ENCODE measurements at regions not wholly inside any gene's neighbourhood (a gene's known extent, or its start where the extent isn't known, plus 50 kb on each side); places are given as distances from the start of the nearest gene placed in this dataset.

DNA sequence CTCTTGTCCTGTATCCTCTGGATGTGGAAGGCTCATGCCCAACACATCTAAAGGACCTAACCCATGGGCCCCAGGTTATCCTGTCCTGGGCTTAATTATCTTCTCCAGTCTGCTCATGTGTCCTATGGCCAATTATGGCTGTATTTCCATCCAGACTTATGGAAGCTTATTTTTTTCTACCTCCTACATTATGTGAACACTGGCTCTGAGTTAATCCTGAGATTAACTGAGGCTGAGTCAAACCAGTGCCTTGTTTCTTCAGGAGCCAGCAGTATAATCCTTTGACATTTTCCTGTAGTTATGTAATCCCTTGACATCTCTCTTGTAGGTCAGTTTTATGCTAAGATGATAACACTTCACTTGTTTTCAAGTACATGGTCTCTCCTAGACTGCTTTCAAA lies 213.6 kb downstream of the PMAIP1 start:
- TF ChIP-seq EZH2 (IDR thresholded peaks at IDR 0.05) (no peak), FOXP2 (optimal IDR thresholded peaks at IDR 0.05; ENCODE audit: control extremely low read depth, extremely low read length, insufficient read depth) (no peak), POLR2AphosphoS5 (IDR thresholded peaks at IDR 0.05; ENCODE audit: borderline replicate concordance, low read depth, low read length) (no peak)

DNA sequence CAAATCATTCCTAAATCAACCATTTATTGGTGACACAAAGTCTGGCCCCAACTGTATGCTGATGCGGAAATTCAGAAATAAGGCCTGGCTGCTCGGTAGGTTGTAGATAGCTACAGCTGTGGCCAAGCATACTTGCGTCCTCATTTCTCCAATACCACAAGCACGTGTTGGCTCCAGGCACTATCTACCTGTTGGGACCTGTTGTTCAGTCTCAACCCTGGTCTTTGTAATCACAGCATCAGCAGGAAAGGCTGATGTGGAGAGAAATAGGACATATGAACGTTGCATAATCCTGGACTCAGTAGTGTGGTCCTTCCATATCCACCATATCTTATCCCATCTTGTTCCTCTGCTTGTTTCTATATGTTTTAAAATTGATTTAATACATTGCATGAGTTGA lies 212.6 kb downstream of the PMAIP1 start:
- Histone ChIP-seq H3K36me3 (ENCODE audit: insufficient read depth, low read length) (no peaks in the 10 kb centered on the region), H3K9ac (ENCODE audit: insufficient read length) (no peak overlapping the region), H3K4me3 (no peak overlapping the region), H3K9me3 (ENCODE audit: low read depth, low read length) (no peaks in the 10 kb centered on the region), H3K27ac (no peak overlapping the region)
- TF ChIP-seq EZH2 (IDR thresholded peaks at IDR 0.05) (no peak), POLR2AphosphoS5 (IDR thresholded peaks at IDR 0.05; ENCODE audit: borderline replicate concordance, low read depth, low read length) (no peak), FOXP2 (optimal IDR thresholded peaks at IDR 0.05; ENCODE audit: control extremely low read depth, extremely low read length, insufficient read depth) (no peak)
- no peak for DNase-seq (ENCODE audit: low read depth, low spot score)

More for the DNA sequence above, 213.6 kb downstream of the PMAIP1 start:
- Histone ChIP-seq H3K9me3 (ENCODE audit: low read depth, low read length) (no peaks in the 10 kb centered on the region), H3K4me3 (no peak overlapping the region), H3K27ac (no peak overlapping the region), H3K9ac (ENCODE audit: insufficient read length) (no peak overlapping the region), H3K36me3 (ENCODE audit: insufficient read depth, low read length) (no peaks in the 10 kb centered on the region)
- DNase-seq (ENCODE audit: low read depth, low spot score): no peak

DNA sequence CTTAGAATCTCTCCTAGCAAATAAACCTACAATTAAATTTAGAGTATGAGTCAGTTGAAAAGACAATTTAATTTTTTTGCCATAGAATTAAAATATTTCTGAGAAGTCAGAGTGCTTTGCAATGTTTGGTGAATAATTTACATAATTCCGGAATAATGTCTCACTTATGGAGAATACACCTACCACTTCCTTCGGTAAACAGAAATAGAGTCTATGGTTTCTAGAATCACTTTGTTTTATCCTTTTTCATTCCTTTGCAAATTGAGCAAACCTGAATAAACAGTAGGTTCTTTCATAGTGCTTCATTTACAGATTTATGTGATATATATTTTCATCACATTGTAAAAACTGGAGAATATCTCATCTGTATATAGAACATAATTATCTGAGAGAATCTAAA lies 211.7 kb downstream of the PMAIP1 start:
- Histone ChIP-seq H3K36me3 (ENCODE audit: insufficient read depth, low read length) (no peaks in the 10 kb centered on the region), H3K9ac (ENCODE audit: insufficient read length) (no peak overlapping the region), H3K9me3 (ENCODE audit: low read depth, low read length) (no peaks in the 10 kb centered on the region), H3K27ac (no peak overlapping the region), H3K4me3 (no peak overlapping the region)
- DNase-seq (ENCODE audit: low read depth, low spot score): no peak
- no peak for TF ChIP-seq EZH2 (IDR thresholded peaks at IDR 0.05)
- TF ChIP-seq POLR2AphosphoS5 (IDR thresholded peaks at IDR 0.05; ENCODE audit: borderline replicate concordance, low read depth, low read length): no peak
- TF ChIP-seq FOXP2 (optimal IDR thresholded peaks at IDR 0.05; ENCODE audit: control extremely low read depth, extremely low read length, insufficient read depth): no peak

DNA sequence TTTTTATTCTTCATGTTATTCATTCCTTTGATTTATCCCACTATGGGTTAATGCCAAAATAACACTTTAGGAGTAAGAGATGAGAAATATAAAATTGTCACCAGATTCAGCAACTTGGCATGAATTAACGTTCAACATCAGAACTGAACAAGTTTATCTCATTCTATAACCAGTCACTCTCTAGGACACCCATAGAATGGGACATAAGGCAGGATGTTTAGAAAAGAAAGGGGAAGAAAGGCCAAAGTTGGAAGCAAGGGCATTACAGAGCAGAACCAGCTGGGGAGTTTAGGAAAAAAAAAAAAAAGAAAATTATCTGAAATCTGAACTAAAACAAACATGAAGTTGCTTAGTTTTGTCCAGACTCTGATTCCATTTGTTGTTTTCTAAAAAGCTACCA lies 211.0 kb downstream of the PMAIP1 start:
- no peak for TF ChIP-seq POLR2AphosphoS5 (IDR thresholded peaks at IDR 0.05; ENCODE audit: borderline replicate concordance, low read depth, low read length)
- no peak for TF ChIP-seq EZH2 (IDR thresholded peaks at IDR 0.05)
- no peak for TF ChIP-seq FOXP2 (optimal IDR thresholded peaks at IDR 0.05; ENCODE audit: control extremely low read depth, extremely low read length, insufficient read depth)
- Histone ChIP-seq H3K9ac (ENCODE audit: insufficient read length) (no peak overlapping the region), H3K9me3 (ENCODE audit: low read depth, low read length) (no peaks in the 10 kb centered on the region), H3K36me3 (ENCODE audit: insufficient read depth, low read length) (no peaks in the 10 kb centered on the region), H3K27ac (no peak overlapping the region), H3K4me3 (no peak overlapping the region)
- no peak for DNase-seq (ENCODE audit: low read depth, low spot score)

DNA sequence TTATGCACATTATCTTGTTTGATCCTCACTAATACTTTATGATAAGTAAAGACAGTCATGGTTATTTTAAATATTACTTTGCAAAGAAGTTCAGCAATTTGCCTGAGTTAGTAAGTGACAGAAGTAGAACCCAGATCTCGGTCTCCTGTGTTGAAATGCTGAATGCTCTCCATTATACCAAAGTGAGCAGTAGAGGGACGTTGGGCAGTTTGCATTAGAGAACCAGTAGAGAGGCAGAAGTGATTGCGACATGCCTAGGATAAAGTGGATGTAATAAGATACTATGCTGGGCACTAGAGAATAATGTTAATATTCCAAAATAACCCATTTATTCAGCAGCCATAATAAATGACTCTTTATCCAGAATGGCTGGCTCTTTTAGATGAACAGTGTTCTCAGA lies 201.0 kb downstream of the PMAIP1 start:
- Histone ChIP-seq H3K9me3 (ENCODE audit: low read depth, low read length) (no peaks in the 10 kb centered on the region), H3K9ac (ENCODE audit: insufficient read length) (no peak overlapping the region), H3K4me3 (no peak overlapping the region), H3K27ac (no peak overlapping the region), H3K36me3 (ENCODE audit: insufficient read depth, low read length) (no peaks in the 10 kb centered on the region)
- no peak for DNase-seq (ENCODE audit: low read depth, low spot score)
- TF ChIP-seq POLR2AphosphoS5 (IDR thresholded peaks at IDR 0.05; ENCODE audit: borderline replicate concordance, low read depth, low read length): no peak
- TF ChIP-seq EZH2 (IDR thresholded peaks at IDR 0.05): no peak
- no peak for TF ChIP-seq FOXP2 (optimal IDR thresholded peaks at IDR 0.05; ENCODE audit: control extremely low read depth, extremely low read length, insufficient read depth)

DNA sequence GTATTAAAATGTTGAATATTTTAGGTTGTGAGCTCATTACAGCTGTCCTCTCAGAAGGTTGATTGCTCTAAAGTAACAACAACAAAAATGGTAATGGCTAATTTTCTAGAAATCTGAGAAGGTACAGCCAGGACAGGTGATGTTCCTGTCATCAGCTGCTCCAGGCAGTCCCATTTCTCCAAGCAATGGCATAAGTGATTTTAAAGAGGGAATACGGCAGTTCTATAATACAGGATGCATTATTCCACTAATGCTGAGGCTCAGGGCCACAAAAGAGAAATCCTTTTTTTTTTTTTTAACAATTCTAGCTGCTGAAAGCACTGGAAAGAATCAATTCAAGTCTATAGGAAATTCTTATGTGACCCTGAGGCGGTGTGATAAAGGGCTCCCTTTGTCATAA lies 199.9 kb downstream of the PMAIP1 start:
- Histone ChIP-seq H3K36me3 (ENCODE audit: insufficient read depth, low read length) (no peaks in the 10 kb centered on the region), H3K4me3 (no peak overlapping the region), H3K9ac (ENCODE audit: insufficient read length) (no peak overlapping the region), H3K27ac (no peak overlapping the region), H3K9me3 (ENCODE audit: low read depth, low read length) (no peaks in the 10 kb centered on the region)
- TF ChIP-seq POLR2AphosphoS5 (IDR thresholded peaks at IDR 0.05; ENCODE audit: borderline replicate concordance, low read depth, low read length): no peak
- DNase-seq (ENCODE audit: low read depth, low spot score): no peak

DNA sequence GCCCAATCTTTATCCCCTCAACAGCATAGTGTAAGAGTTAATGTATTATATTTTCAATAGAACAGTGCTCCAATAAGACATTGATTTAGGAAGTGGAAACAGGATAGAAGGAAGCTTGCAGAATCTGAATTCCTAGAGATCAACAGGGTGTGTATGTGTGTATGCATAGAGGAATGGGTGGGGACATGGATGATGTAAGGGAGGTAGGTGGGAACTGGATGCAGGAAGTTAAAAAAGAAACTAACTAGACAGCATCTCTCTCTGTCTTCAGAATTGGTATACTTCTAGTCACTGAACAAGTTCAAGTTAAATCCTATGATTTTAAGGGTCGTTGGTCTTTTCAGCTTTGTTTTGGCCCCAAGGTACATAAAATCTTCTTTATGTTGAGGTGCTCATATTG lies 196.6 kb downstream of the PMAIP1 start:
- DNase-seq (ENCODE audit: low read depth, low spot score): no peak
- H3K27ac ChIP-seq: no peak overlapping the region
- no peak for TF ChIP-seq FOXP2 (optimal IDR thresholded peaks at IDR 0.05; ENCODE audit: control extremely low read depth, extremely low read length, insufficient read depth)
- TF ChIP-seq EZH2 (IDR thresholded peaks at IDR 0.05): no peak
- TF ChIP-seq POLR2AphosphoS5 (IDR thresholded peaks at IDR 0.05; ENCODE audit: borderline replicate concordance, low read depth, low read length): no peak
- no peak overlapping the region for H3K9ac ChIP-seq (ENCODE audit: insufficient read length)
- no peaks in the 10 kb centered on the region for H3K36me3 ChIP-seq (ENCODE audit: insufficient read depth, low read length)
- no peaks in the 10 kb centered on the region for H3K9me3 ChIP-seq (ENCODE audit: low read depth, low read length)
- no peak overlapping the region for H3K4me3 ChIP-seq

DNA sequence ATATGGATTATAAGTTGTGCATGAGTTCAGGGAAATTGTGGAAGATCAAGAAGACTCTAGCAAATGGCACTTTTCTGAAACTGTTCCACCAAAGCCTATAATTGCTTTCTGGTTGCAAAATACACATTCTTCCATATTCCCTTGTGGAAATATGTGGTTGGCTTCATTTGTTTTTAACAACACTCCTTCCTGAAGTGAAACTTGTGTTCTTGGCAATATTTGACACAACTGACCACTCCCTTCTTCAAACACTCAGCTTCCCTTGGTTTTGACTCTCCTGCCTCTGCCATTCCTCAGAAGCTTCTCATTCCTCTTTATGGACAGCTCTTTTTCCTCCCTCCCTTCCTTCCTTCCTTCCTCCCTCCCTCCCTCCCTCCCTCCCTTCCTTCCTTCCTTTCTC lies 192.3 kb downstream of the PMAIP1 start:
- Histone ChIP-seq H3K9ac (ENCODE audit: insufficient read length) (no peak overlapping the region), H3K4me3 (no peak overlapping the region), H3K36me3 (ENCODE audit: insufficient read depth, low read length) (no peaks in the 10 kb centered on the region), H3K27ac (no peak overlapping the region), H3K9me3 (ENCODE audit: low read depth, low read length) (no peaks in the 10 kb centered on the region)
- no peak for TF ChIP-seq FOXP2 (optimal IDR thresholded peaks at IDR 0.05; ENCODE audit: control extremely low read depth, extremely low read length, insufficient read depth)
- TF ChIP-seq POLR2AphosphoS5 (IDR thresholded peaks at IDR 0.05; ENCODE audit: borderline replicate concordance, low read depth, low read length): no peak
- TF ChIP-seq EZH2 (IDR thresholded peaks at IDR 0.05): no peak
- DNase-seq (ENCODE audit: low read depth, low spot score): no peak

DNA sequence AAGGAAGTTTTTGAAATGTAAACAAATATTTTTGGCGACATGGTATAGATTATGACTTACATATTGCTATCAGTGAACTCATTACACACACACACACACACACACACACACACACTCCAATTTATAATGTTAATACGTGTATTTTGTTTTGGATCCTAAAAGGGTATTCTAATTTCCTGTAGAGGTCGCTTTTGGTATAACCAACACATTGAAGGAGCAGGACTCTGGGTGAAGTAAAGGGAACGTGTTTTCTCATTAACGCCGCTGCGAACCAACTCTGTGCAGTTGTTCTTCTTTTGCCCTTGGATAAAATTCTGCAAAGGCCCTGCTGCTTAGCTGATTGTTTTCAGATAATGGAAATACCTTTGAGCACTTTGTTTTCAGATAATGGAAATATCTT lies 190.4 kb downstream of the PMAIP1 start:
- H3K27ac ChIP-seq: no peak overlapping the region
- no peak for TF ChIP-seq EZH2 (IDR thresholded peaks at IDR 0.05)
- H3K9me3 ChIP-seq (ENCODE audit: low read depth, low read length): no peaks in the 10 kb centered on the region
- H3K9ac ChIP-seq (ENCODE audit: insufficient read length): no peak overlapping the region
- H3K4me3 ChIP-seq: no peak overlapping the region
- H3K36me3 ChIP-seq (ENCODE audit: insufficient read depth, low read length): no peaks in the 10 kb centered on the region
- no peak for DNase-seq (ENCODE audit: low read depth, low spot score)

Measured in SK-N-MC (cell line).